ENCODE measurements at regions not wholly inside any gene's neighbourhood (a gene's known extent, or its start where the extent isn't known, plus 50 kb on each side); places are given as distances from the start of the nearest gene placed in this dataset.

- TF ChIP-seq EZH2phosphoT487 (conservative IDR thresholded peaks at IDR 0.05; ENCODE audit: low read length) (no peak), CTCF (IDR thresholded peaks at IDR 0.05; ENCODE audit: insufficient read depth, low read length, poor library complexity, severe bottlenecking) (no peak)
- H3K36me3 ChIP-seq (ENCODE audit: low read length): no peaks in the 10 kb centered on the region
- no peaks in the 10 kb centered on the region for H3K27me3 ChIP-seq (ENCODE audit: low read length)
- no peak overlapping the region for H3K27ac ChIP-seq (ENCODE audit: low read depth, low read length)
- H3F3A ChIP-seq (ENCODE audit: insufficient read depth): no peaks in the 10 kb centered on the region
- no peak overlapping the region for H3K4me2 ChIP-seq (ENCODE audit: low read depth, low read length, poor library complexity, severe bottlenecking)
- no peak overlapping the region for H3K9ac ChIP-seq (ENCODE audit: low read length)
- no peak overlapping the region for H3K4me3 ChIP-seq (ENCODE audit: insufficient read depth, low read length, poor library complexity, severe bottlenecking)
- no peaks in the 10 kb centered on the region for H3K9me2 ChIP-seq (replicated peaks; ENCODE audit: insufficient read depth, low read length)
- no peaks in the 10 kb centered on the region for H3K9me3 ChIP-seq (ENCODE audit: insufficient read depth, low read length)
- H4K20me1 ChIP-seq (ENCODE audit: low read depth, low read length): no peaks in the 10 kb centered on the region
- H2AFZ ChIP-seq (ENCODE audit: low read depth, low read length, severe bottlenecking): no peak overlapping the region
- no peaks in the 10 kb centered on the region for H3K79me2 ChIP-seq (ENCODE audit: insufficient read depth, low read length)
These were observed 65.4 kb upstream of the PFN2 start for GRCh38 chr3:150035910-150036612.

GRCh38 chr3:150035301-150035779, 64.6 kb upstream of the PFN2 start:
- no peak overlapping the region for H3K4me2 ChIP-seq (ENCODE audit: low read depth, low read length, poor library complexity, severe bottlenecking)
- TF ChIP-seq EZH2phosphoT487 (conservative IDR thresholded peaks at IDR 0.05; ENCODE audit: low read length) (no peak), CTCF (IDR thresholded peaks at IDR 0.05; ENCODE audit: insufficient read depth, low read length, poor library complexity, severe bottlenecking) (no peak)
- H3K9me3 ChIP-seq (ENCODE audit: insufficient read depth, low read length): no peaks in the 10 kb centered on the region
- no peaks in the 10 kb centered on the region for H3K9me2 ChIP-seq (replicated peaks; ENCODE audit: insufficient read depth, low read length)
- H3K9ac ChIP-seq (ENCODE audit: low read length): no peak overlapping the region
- H3K27me3 ChIP-seq (ENCODE audit: low read length): no peaks in the 10 kb centered on the region
- H3K4me3 ChIP-seq (ENCODE audit: insufficient read depth, low read length, poor library complexity, severe bottlenecking): no peak overlapping the region
- H4K20me1 ChIP-seq (ENCODE audit: low read depth, low read length): no peaks in the 10 kb centered on the region
- H3F3A ChIP-seq (ENCODE audit: insufficient read depth): no peaks in the 10 kb centered on the region
- H2AFZ ChIP-seq (ENCODE audit: low read depth, low read length, severe bottlenecking): no peak overlapping the region
- no peaks in the 10 kb centered on the region for H3K36me3 ChIP-seq (ENCODE audit: low read length)
- H3K79me2 ChIP-seq (ENCODE audit: insufficient read depth, low read length): no peaks in the 10 kb centered on the region
- H3K27ac ChIP-seq (ENCODE audit: low read depth, low read length): no peak overlapping the region

- Histone ChIP-seq H2AFZ (ENCODE audit: low read depth, low read length, severe bottlenecking) (no peak overlapping the region), H4K20me1 (ENCODE audit: low read depth, low read length) (no peaks in the 10 kb centered on the region), H3K9me2 (replicated peaks; ENCODE audit: insufficient read depth, low read length) (no peaks in the 10 kb centered on the region), H3K36me3 (ENCODE audit: low read length) (no peaks in the 10 kb centered on the region), H3K4me2 (ENCODE audit: low read depth, low read length, poor library complexity, severe bottlenecking) (no peak overlapping the region), H3K9me3 (ENCODE audit: insufficient read depth, low read length) (no peaks in the 10 kb centered on the region), H3K27ac (ENCODE audit: low read depth, low read length) (no peak overlapping the region), H3K79me2 (ENCODE audit: insufficient read depth, low read length) (no peaks in the 10 kb centered on the region), H3K9ac (ENCODE audit: low read length) (no peak overlapping the region), H3F3A (ENCODE audit: insufficient read depth) (no peaks in the 10 kb centered on the region), H3K27me3 (ENCODE audit: low read length) (no peaks in the 10 kb centered on the region), H3K4me3 (ENCODE audit: insufficient read depth, low read length, poor library complexity, severe bottlenecking) (no peak overlapping the region)
- TF ChIP-seq CTCF (IDR thresholded peaks at IDR 0.05; ENCODE audit: insufficient read depth, low read length, poor library complexity, severe bottlenecking) (no peak), EZH2phosphoT487 (conservative IDR thresholded peaks at IDR 0.05; ENCODE audit: low read length) (no peak)
These were observed 63.0 kb upstream of the PFN2 start for GRCh38 chr3:150033721-150034120.
